ENCODE measurements at regions not wholly inside any gene's neighbourhood (a gene's known extent, or its start where the extent isn't known, plus 50 kb on each side); places are given as distances from the start of the nearest gene placed in this dataset.
A peak's percentile ranks its signal among the peaks of the same experiment; 100 is the strongest.
"Not testable (repeated sequence)": the region's sequence is repeated elsewhere in the genome, so short reads cannot be mapped to it uniquely, and the experiment has no call there.

- no peak overlapping the region for H3K4me3 ChIP-seq
These were observed 216.7 kb upstream of the ANO5 start for GRCh38 chr11:21976210-21976609.

GRCh38 chr11:21983431-21983830 lies 209.5 kb upstream of the ANO5 start:
- Histone ChIP-seq H3K9me3 (no peaks in the 10 kb centered on the region), H3K27ac (no peak overlapping the region), H3K27me3 (no peaks in the 10 kb centered on the region), H3K36me3 (no peaks in the 10 kb centered on the region), H3K4me3 (no peak overlapping the region), H3K4me1 (no peaks in the 10 kb centered on the region)
- DNase-seq: no peak
- intact Hi-C loops (cut with DNase I; ENCODE audit: low total_unique reads): no loop called here
- TF ChIP-seq CTCF (IDR thresholded peaks at IDR 0.05): no peak

More at GRCh38 chr11:21976210-21976609, 216.7 kb upstream of the ANO5 start:
- H3K4me1 ChIP-seq: no peaks in the 10 kb centered on the region
- no peak overlapping the region for H3K27ac ChIP-seq
- TF ChIP-seq CTCF (IDR thresholded peaks at IDR 0.05): no peak
- intact Hi-C loops (cut with DNase I; ENCODE audit: low total_unique reads): no loop called here
- no peaks in the 10 kb centered on the region for H3K27me3 ChIP-seq
- H3K9me3 ChIP-seq: no peaks in the 10 kb centered on the region
- DNase-seq: no peak
- no peaks in the 10 kb centered on the region for H3K36me3 ChIP-seq

GRCh38 chr11:21986361-21986760 lies 206.5 kb upstream of the ANO5 start:
- Histone ChIP-seq H3K36me3 (no peaks in the 10 kb centered on the region), H3K4me1 (no peaks in the 10 kb centered on the region), H3K4me3 (no peak overlapping the region), H3K27ac (no peak overlapping the region), H3K9me3 (no peaks in the 10 kb centered on the region), H3K27me3 (no peaks in the 10 kb centered on the region)
- no peak for TF ChIP-seq CTCF (IDR thresholded peaks at IDR 0.05)
- intact Hi-C loops (cut with DNase I; ENCODE audit: low total_unique reads): no loop called here
- DNase-seq: no peak

GRCh38 chr11:21987261-21987660 lies 205.6 kb upstream of the ANO5 start:
- no peak for TF ChIP-seq CTCF (IDR thresholded peaks at IDR 0.05)
- no peaks in the 10 kb centered on the region for H3K4me1 ChIP-seq
- no peak overlapping the region for H3K27ac ChIP-seq
- no peaks in the 10 kb centered on the region for H3K9me3 ChIP-seq
- H3K4me3 ChIP-seq: no peak overlapping the region
- H3K36me3 ChIP-seq: no peaks in the 10 kb centered on the region
- intact Hi-C loops (cut with DNase I; ENCODE audit: low total_unique reads): no loop called here
- DNase-seq: no peak
- H3K27me3 ChIP-seq: no peaks in the 10 kb centered on the region

- no peak for DNase-seq
- Histone ChIP-seq H3K27ac (no peak overlapping the region), H3K4me1 (no peaks in the 10 kb centered on the region), H3K36me3 (no peaks in the 10 kb centered on the region), H3K27me3 (no peaks in the 10 kb centered on the region), H3K4me3 (no peak overlapping the region), H3K9me3 (no peaks in the 10 kb centered on the region)
- TF ChIP-seq CTCF (IDR thresholded peaks at IDR 0.05): peak in 1 of 2 experiments; percentile 15
- intact Hi-C loops (cut with DNase I; ENCODE audit: low total_unique reads): no loop called here
These were observed 204.4 kb upstream of the ANO5 start for GRCh38 chr11:21988477-21988876.

GRCh38 chr11:22001803-22002202 lies 191.1 kb upstream of the ANO5 start:
- H3K27ac ChIP-seq; DNase-seq; intact Hi-C loops (cut with DNase I; ENCODE audit: low total_unique reads); H3K9me3 ChIP-seq; H3K4me1 ChIP-seq; H3K4me3 ChIP-seq; H3K36me3 ChIP-seq; H3K27me3 ChIP-seq: not testable (repeated sequence)

Data from tibial artery (tissue), 4 donors.